ENCODE measurements at regions not wholly inside any gene's neighbourhood (a gene's known extent, or its start where the extent isn't known, plus 50 kb on each side); places are given as distances from the start of the nearest gene placed in this dataset.

DNA sequence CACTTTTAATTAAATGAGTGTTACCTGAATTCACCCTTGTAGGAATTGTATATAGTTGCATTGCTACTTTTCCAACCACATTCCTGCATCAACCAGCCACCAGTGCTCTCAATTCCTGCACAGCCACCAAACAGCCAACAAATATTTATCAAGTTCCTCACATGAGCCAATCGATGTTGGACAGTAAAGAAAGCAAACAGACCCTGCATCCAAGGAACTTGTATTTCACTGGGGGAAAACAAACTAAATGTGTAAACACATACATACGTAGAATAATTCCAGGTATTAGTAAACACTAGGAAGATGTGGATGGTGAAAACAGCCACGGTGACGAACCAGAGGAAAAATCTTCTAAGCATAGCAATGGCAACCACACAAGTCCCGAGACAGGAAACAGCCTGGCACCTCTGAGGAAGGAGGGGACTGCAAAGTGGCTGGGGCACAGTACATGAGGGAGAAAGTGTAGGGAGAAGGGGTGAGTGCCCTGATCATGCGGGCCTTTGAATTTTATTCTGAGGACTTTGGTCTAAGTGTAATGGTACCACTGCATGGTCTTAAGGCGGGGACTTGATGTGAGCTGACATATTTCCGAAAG lies 111.2 kb downstream of the XRCC2 start:
- Histone ChIP-seq H3K9ac (ENCODE audit: low read depth, low read length) (no peak overlapping the region), H3K27me3 (ENCODE audit: insufficient read depth, low read length, poor library complexity) (no peaks in the 10 kb centered on the region), H4K20me1 (ENCODE audit: insufficient read depth, low read length) (no peaks in the 10 kb centered on the region), H2AFZ (ENCODE audit: low read depth, low read length) (no peak overlapping the region), H3K27ac (ENCODE audit: low read length) (no peak overlapping the region), H3K4me1 (ENCODE audit: insufficient read depth, low read length) (no peaks in the 10 kb centered on the region), H3K4me3 (ENCODE audit: low read depth in 1 of 2, low read length in 2 of 2) (no peak overlapping the region), H3K9me3 (ENCODE audit: insufficient read depth, low read length, severe bottlenecking) (no peaks in the 10 kb centered on the region), H3K79me2 (ENCODE audit: insufficient read depth, low read length) (no peaks in the 10 kb centered on the region), H3K36me3 (ENCODE audit: insufficient read depth, low read length) (no peaks in the 10 kb centered on the region), H3K4me2 (ENCODE audit: insufficient read depth, low read length) (no peak overlapping the region)
- DNase-seq (no peak), ATAC-seq (ENCODE audit: insufficient read depth, low read depth) (peak; percentile 48; the same call in 1 of the 3 replicates)
- TF ChIP-seq, protein P1, sequence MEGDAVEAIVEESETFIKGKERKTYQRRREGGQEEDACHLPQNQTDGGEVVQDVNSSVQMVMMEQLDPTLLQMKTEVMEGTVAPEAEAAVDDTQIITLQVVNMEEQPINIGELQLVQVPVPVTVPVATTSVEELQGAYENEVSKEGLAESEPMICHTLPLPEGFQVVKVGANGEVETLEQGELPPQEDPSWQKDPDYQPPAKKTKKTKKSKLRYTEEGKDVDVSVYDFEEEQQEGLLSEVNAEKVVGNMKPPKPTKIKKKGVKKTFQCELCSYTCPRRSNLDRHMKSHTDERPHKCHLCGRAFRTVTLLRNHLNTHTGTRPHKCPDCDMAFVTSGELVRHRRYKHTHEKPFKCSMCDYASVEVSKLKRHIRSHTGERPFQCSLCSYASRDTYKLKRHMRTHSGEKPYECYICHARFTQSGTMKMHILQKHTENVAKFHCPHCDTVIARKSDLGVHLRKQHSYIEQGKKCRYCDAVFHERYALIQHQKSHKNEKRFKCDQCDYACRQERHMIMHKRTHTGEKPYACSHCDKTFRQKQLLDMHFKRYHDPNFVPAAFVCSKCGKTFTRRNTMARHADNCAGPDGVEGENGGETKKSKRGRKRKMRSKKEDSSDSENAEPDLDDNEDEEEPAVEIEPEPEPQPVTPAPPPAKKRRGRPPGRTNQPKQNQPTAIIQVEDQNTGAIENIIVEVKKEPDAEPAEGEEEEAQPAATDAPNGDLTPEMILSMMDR (IDR thresholded peaks at IDR 0.05; ENCODE audit: borderline replicate concordance, extremely low read depth, low read length, poor library complexity, severe bottlenecking), result no peak
- TF ChIP-seq EZH2 (IDR thresholded peaks at IDR 0.05; ENCODE audit: borderline replicate concordance, low read depth, low read length, severe bottlenecking), result no peak

- Histone ChIP-seq H3K9ac (ENCODE audit: low read depth, low read length) (no peak overlapping the region), H3K4me1 (ENCODE audit: insufficient read depth, low read length) (no peaks in the 10 kb centered on the region), H3K79me2 (ENCODE audit: insufficient read depth, low read length) (no peaks in the 10 kb centered on the region), H3K36me3 (ENCODE audit: insufficient read depth, low read length) (no peaks in the 10 kb centered on the region), H2AFZ (ENCODE audit: low read depth, low read length) (no peak overlapping the region), H3K27me3 (ENCODE audit: insufficient read depth, low read length, poor library complexity) (no peaks in the 10 kb centered on the region), H3K4me3 (ENCODE audit: low read depth in 1 of 2, low read length in 2 of 2) (no peak overlapping the region), H4K20me1 (ENCODE audit: insufficient read depth, low read length) (no peaks in the 10 kb centered on the region), H3K9me3 (ENCODE audit: insufficient read depth, low read length, severe bottlenecking) (no peaks in the 10 kb centered on the region), H3K4me2 (ENCODE audit: insufficient read depth, low read length) (no peak overlapping the region), H3K27ac (ENCODE audit: low read length) (no peak overlapping the region)
- TF ChIP-seq, protein P1 (IDR thresholded peaks at IDR 0.05; ENCODE audit: borderline replicate concordance, extremely low read depth, low read length, poor library complexity, severe bottlenecking), result no peak
- no peak for TF ChIP-seq EZH2 (IDR thresholded peaks at IDR 0.05; ENCODE audit: borderline replicate concordance, low read depth, low read length, severe bottlenecking)
- no peak for ATAC-seq (ENCODE audit: insufficient read depth, low read depth)
- no peak for DNase-seq
Observed at GRCh38 chr7:152556013-152556755, 119.8 kb downstream of the XRCC2 start.

DNA sequence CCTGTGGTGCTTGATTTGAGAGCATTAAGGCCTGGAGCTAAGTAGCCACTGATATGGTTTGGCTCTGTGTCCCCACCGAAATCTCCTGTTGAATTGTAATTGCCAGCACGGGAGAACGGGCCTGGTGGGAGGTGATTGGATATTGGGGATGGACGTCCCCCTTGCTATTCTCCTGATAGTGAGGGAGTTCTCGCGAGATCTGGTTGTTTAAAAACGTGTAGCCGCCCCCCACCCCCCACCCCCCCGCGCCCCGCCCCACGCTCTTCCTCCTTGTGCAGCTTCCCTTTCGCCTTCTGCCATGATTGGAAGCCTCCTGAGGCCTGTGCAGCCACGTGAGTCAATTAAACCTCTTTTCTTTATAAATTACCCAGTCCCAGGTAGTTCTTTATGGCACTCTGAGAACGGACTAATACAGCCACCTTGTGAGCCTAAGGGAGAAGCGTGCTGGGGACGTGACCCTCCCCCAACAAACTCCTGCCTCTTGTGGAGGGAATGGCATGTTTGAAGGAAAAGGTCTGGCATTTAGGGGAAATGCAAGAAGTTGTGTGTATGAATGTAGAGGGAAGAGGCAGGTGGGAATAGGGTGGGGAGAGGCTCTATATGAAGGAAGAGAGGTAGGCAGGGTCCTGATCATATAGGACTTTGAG lies 118.0 kb upstream of the KMT2C start:
- Histone ChIP-seq H3K4me2 (ENCODE audit: insufficient read depth, low read length) (no peak overlapping the region), H4K20me1 (ENCODE audit: insufficient read depth, low read length) (no peaks in the 10 kb centered on the region), H3K27me3 (ENCODE audit: insufficient read depth, low read length, poor library complexity) (no peaks in the 10 kb centered on the region), H2AFZ (ENCODE audit: low read depth, low read length) (no peak overlapping the region), H3K4me1 (ENCODE audit: insufficient read depth, low read length) (no peaks in the 10 kb centered on the region), H3K36me3 (ENCODE audit: insufficient read depth, low read length) (no peaks in the 10 kb centered on the region), H3K9ac (ENCODE audit: low read depth, low read length) (no peak overlapping the region), H3K27ac (ENCODE audit: low read length) (no peak overlapping the region), H3K9me3 (ENCODE audit: insufficient read depth, low read length, severe bottlenecking) (no peaks in the 10 kb centered on the region), H3K4me3 (ENCODE audit: low read depth in 1 of 2, low read length in 2 of 2) (no peak overlapping the region), H3K79me2 (ENCODE audit: insufficient read depth, low read length) (no peaks in the 10 kb centered on the region)
- TF ChIP-seq, protein P1 (IDR thresholded peaks at IDR 0.05; ENCODE audit: borderline replicate concordance, extremely low read depth, low read length, poor library complexity, severe bottlenecking), result no peak
- no peak for TF ChIP-seq EZH2 (IDR thresholded peaks at IDR 0.05; ENCODE audit: borderline replicate concordance, low read depth, low read length, severe bottlenecking)
- DNase-seq, result no peak
- ATAC-seq (ENCODE audit: insufficient read depth, low read depth), result no peak
